ENCODE measurements at regions not wholly inside any gene's neighbourhood (a gene's known extent, or its start where the extent isn't known, plus 50 kb on each side); places are given as distances from the start of the nearest gene placed in this dataset.
A peak's percentile ranks its signal among the peaks of the same experiment; 100 is the strongest.
"Not testable (repeated sequence)": the region's sequence is repeated elsewhere in the genome, so short reads cannot be mapped to it uniquely, and the experiment has no call there.

DNA sequence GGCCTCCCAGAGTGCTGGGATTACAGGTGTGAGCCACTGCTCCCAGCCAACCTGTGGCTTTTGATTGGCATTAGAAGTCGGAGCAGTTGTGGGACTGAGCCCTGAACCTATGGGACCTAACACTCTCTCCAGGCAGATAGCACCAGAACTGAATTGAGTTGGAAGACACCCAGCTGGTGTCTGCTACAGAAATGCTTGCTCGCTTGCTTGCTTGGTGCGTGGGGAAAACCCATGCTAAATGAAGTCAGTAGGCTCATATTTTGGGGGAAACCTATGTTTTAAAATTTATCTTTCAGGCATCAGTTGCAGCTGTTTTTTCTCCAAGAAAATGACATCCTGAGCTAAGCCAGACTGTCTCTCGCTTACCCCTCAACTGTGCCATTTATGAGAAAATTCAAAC is 158.5 kb upstream of the RFC3 start:
- no peak for DNase-seq (ENCODE audit: low read depth in 2 of 2)

DNA sequence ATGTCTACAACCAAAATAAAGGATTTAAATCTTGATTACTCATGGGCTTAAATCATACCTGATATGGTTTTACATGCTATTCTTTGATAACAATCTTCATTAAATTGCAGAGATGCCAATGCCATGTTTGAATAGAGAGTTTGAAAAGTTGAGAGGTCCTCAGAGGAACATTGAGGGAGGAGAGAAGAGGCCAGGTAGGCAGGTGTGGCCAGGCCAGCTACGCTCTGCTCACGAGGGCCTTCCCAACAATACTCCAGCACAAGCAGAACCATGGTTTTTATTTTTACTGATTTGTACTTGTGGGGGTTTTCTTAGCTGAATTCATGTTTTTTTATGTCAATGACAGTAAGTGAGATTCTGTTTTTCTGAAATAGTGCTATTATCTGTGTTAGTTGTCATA is 158.1 kb upstream of the RFC3 start:
- no peak for DNase-seq (ENCODE audit: low read depth in 2 of 2)

DNA sequence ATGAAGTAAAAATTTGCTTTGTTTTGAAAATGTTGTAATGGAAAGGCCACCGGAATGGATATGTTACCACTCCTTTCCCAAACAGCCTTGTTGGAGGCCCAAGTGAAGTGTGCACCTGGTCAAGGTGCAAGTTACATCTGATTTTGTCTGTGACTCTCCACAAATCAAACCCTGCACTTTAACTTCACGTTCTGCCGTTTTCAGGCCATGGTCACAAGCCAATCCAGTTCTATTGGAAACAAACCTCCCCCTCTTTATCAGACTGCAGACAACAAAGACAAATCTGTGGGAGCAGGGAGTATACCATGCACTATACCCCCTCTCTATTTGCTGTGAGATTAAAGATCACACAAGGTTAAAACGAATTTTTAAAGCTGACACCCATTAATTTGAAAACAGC is 155.6 kb upstream of the RFC3 start:
- no peak for DNase-seq (ENCODE audit: low read depth in 2 of 2)

DNA sequence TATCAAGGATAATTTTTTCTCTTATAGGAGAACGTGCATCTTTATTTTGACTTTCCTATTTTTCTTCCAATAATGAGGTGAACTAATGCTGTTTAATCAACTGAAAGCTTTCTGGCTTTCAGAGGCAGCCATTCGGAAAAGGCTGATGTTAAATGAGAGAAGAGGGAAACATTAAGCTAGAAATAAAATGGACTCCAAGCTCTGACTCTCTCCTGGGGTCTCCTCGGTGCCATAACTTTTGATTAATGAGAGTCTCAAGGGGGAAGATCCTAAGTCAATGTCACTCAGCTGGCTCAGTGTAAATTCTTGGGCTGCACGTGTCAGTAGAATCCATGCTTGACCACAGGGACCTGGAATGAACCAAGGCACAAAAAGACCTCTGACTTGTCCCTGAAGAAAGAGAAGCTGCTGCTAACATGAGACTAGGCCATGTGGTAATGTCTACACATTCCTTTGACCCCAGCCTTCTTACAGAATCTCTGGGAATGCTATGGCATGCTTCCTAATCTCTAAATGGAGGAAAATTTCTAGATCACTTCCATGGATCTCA is 152.2 kb upstream of the RFC3 start:
- no peak for DNase-seq (ENCODE audit: low read depth in 2 of 2)

DNA sequence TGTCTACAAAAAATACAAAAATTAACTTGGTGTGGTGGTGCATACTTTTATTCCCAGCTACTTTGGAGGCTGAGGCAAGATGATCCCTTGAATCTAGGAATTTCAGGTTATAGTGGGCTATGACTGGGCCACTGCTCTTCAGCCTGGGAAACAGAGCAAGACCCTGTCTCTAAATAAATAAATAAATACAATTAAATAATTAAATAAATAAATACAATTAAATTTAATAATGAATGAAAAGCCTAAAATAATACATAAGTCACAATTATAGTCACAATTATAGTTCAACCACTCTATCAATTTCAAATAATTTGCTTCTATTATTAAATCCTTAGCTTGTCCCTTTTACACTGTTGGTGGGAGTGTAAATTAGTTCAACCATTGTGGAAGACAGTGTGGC is 146.4 kb upstream of the RFC3 start:
- DNase-seq (ENCODE audit: low read depth in 2 of 2), result no peak

DNA sequence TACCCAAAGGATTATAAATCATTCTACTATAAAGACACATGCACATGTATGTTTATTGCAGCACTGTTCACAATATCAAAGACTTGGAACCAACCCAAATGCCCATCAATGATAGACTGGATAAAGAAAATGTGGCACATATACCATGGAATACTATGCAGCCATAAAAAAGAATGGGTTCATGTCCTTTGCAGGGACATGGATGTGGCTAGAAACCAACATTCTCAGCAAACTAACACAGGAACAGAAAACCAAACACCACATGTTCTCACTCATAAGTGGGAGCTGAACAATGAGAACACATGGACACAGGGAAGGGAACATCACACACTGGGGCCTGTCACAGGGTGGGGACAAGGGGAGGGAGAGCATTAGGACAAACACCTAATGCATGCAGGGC is 145.9 kb upstream of the RFC3 start:
- not testable (repeated sequence) for DNase-seq (ENCODE audit: low read depth in 2 of 2)

DNA sequence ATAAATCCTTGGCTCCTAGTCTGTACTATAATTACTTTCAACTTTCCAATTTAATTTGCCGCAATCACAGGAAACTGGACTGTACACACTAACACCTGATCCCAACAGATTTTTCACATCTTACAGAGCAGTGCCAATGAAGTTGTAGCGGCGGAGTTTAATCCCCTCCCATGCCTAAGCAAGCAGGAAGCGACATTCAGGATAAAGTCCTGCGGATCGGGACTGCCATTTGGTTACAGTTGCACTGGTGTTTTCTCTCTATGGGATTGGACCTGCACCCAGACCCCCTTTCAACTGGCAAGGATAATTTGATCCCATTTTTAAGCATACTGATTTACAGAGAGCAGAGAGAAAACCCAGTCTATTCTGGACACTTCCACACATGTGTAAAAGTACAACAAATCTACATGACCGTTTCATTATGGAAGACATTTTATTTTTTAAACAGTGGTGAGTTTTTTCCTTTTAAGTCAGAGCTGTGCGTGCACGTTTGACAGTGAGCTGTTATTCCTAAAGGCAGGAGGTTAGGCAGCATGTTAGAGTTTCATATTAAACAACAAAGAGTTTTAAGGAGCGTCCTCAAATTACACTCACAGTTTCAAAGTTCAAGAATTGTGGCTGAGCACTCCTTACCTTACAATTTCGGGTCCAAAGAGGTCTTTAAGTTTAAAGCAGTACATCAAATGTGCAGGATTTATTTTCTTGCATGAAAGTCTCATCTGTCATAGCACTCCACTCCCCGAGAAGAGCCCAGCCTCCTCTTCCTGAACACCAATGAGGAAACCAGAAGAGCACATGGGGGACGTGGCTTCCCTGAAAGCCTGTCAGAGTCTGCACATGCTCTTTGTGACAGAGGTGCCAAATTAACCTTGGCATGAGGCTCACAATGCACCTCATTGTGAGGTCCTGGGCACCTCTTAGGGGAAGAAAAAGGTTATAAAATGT is 141.6 kb upstream of the RFC3 start:
- peak in 1 of 2 donors; percentile 6 for DNase-seq (ENCODE audit: low read depth in 2 of 2)

DNA sequence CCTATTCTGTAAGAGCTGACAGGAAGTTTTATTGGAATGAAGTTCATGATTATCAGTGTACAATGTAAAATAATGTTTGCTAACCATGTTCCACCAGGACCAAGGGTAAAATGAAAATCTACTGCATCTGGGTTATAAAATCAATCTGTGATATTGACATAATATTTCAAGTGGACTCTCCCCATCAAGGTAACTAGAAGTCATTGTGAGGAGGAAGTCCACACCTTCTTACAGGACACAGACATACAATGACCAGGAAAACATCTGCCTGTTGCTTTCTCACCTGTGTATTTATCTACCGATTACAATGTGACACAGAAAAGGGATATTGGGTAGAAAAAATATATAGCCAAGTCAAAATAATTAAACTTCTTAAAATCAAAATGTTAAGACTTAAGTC is 140.7 kb upstream of the RFC3 start:
- DNase-seq (ENCODE audit: low read depth in 2 of 2), result no peak

DNA sequence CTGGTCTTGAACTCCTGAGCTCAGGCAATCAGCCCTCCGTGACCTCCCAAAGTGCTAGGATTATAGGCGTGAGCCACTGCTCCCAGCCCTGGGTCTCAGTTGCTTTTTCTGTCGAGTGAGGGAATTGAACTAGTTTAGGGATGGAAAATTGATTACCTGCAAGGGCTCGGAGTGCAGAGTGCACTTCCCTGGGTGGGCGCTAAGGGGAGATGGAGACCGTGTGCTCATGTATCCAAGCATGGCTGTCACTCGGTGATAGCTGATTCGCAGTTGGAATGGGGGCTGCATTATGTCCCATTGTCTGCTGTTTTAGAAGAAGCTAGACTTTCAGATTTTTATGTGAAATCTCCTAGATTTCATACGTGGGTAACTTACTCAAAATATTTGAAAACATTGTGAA is 139.9 kb upstream of the RFC3 start:
- DNase-seq (ENCODE audit: low read depth in 2 of 2), result no peak

DNA sequence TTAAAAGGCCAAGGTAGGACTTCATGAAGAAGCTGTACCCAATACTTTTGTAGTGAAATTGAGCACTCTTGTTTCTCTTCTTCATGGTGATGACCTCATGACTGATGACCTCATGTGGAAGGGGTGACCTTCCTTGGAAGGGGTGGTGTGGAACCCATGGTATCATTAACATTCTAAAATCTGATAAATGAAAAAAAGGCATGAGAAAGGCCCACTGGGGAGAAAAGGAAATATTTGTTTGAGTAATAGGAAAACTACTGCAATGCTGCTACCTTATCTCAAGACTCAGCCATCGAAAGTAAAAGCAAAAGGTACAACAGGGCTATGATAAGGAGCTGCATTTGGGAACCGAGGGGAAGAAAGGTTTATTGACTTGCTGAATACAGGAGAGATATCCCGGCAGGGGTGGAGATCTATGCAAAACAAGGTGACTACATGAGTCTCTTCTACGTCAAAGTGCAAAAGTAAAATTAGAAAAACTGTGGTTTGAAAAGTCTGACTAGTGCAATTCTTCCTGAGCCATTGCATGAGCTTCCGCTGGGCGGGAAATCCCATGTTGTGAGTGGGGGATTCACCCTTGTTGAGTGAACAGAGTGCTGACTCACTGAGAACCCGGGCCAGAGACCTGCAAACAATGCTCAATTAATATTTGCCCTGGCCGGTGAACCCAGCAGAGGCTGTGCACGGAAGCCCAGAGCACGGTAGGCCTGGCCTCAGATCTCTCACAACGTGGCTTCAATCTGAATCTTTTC is 138.9 kb upstream of the RFC3 start:
- DNase-seq (ENCODE audit: low read depth in 2 of 2), result peak; percentile 74 to 75

DNA sequence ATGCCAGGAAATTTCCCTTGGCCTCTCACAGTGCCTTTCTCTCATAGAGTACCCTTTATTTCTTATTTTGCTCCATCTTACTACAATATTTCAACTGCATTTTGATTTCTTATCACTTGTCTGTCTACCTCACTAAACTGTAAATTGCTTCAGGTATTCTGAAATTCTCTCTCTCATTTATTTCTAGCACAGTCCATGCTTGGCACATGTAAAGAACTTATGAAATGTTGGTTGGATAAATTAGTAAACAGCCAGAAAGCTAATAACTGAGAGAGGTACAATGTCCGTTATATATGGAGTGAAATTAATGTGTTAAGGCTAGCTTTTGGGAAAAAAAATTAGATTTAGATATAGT is 138.3 kb upstream of the RFC3 start:
- no peak for DNase-seq (ENCODE audit: low read depth in 2 of 2)

DNA sequence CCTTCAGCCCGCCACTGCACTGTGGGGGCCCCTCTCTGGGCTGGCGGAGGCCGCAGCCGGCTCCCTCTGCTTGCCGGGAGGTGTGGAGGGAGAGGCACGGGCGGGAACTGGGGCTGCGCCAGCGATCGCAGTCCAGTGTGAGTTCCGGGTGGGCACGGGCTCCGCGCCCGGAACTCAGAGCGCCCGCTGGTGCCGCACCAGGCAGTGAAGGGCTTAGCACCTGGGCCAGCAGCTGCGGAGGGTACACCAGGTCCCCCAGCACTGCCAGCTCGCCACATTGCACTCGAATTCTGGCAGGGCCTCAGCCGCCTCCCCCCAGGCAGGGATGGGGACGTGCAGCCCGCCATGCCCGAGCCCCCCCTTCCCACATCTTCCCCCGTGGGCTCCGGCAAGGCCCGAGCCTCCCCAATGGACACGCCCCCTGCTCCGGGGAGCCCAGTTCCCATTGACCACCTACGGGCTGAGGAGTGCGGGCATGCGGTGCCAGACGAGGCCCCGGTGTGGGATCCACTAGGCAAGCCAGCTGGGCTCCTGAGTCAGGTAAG is 135.9 kb upstream of the RFC3 start:
- DNase-seq (ENCODE audit: low read depth in 2 of 2), result no peak

DNA sequence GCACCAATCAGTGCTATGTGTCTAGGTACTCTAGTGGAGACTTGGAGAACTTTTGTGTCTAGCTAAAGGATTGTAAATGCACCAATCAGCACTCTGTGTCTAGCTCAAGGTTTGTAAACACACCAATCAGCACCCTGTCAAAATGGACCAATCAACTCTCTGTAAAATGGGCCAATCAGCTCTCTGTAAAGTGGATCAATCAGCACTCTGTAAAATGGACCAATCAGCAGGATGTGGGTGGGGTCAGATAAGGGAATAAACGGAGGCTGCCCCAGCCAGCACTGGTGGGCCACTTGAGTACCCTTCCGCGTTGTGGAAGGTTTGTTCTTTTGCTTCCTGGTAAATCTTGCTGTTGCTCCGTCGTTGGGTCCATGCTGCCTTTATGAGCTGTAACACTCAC is 135.3 kb upstream of the RFC3 start:
- not testable (repeated sequence) for DNase-seq (ENCODE audit: low read depth in 2 of 2)

DNA sequence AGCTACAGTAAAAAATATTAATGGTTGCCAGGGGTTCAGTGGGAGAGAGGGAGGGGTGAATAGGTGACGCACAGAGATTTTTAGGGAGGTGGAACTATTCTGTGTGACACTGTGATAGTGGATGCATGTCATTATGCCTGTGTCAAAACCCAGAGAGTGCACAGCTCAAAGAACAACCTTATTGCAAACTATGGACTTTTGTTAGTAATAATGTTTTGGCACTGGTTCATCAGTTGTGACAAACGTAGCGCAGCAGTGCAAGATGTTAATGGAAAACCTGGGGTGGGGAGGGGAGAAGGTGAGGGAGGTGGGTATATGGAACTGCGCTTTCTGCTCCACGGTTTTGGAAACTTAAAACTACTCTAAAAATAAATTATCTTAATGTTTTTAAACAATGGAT is 134.6 kb upstream of the RFC3 start:
- DNase-seq (ENCODE audit: low read depth in 2 of 2), result no peak

DNA sequence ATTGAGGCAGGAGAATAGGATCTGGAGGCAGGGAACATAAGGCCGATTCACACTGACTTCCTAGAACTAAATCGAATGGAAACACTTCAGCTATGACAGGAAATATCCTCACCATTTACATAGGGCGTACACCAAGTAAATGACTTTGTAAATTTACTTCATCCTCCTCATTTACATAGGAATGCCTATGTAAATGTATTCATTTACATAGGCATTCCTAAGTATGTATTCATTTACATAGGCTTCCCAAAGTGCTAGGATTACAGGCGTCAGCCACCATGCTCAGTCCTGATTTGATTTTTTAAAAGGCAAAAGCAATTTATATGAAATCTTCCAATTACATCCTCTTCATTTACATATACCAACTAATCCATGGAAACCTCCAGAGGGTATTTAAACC is 133.1 kb upstream of the RFC3 start:
- DNase-seq (ENCODE audit: low read depth in 2 of 2), result no peak

DNA sequence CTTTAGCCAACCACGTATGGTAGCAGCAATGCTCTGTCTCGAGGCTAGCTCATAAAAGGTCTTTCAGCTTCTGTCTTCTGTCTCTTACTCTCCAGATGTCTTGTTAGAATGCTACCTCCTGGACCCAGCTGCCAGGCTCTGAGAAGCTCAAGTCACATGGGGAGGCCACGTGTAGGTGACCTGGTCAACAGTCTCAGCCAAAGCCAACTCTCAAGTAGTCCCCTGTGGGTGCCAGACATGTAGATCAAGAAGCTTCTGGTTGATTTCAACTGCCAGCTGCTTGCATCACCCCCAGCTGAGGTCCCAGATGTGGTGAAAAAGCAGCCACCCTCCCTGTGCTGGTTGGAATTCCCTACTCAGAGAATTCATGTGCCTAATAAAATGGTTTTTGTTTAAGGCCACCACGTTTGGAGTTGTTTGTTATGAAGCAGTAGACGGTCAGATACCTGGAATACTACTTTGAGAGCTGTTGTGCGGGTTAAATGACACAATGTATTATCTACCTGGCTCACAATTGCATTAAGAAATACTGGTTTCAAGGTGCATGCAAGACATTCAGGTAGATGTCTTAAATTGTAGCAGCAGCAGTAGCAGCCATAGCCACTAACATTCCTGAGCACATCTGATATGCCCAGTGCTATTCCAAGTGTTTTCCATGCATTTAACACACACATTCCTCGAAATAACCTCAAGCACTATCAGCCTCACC is 131.0 kb upstream of the RFC3 start:
- DNase-seq (ENCODE audit: low read depth in 2 of 2), result no peak

DNA sequence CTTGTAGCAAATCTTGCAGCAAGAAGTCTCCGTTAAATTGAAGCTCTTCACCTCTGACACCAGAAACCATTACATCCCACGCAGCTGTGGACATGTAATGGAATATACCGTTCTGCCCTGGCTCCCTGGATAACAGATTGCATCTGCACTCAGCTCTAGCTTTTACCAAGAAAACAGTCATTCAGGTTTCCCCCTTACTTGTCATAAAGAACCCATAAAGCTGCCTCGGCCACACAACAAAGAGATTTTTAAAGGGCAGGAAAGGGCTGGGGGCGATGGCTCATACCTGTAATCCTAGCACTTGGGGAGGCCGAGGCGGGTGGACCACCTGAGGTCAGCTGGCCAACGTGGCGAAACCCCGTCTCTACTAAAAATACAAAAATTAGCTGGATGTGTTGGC is 127.6 kb upstream of the RFC3 start:
- no peak for DNase-seq (ENCODE audit: low read depth in 2 of 2)

DNA sequence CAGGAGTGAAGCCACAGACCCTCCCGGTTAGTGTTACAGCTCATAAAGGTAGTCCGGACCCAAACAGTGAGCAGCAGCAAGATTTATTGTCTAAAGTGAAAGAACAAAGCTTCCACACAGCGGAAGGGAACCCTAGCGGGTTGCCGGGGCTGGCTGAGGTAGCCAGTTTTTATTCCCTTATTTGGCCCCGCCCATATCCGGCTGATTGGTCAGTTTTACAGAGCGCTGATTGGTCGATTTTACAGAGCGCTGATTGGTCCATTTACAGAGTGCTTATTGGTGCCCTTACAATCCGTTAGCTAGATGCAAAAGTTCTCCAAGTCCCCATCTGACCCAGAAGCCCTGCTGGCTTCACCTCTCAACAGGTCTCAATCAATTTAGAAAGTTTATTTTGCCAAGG is 126.0 kb upstream of the RFC3 start:
- no peak for DNase-seq (ENCODE audit: low read depth in 2 of 2)

DNA sequence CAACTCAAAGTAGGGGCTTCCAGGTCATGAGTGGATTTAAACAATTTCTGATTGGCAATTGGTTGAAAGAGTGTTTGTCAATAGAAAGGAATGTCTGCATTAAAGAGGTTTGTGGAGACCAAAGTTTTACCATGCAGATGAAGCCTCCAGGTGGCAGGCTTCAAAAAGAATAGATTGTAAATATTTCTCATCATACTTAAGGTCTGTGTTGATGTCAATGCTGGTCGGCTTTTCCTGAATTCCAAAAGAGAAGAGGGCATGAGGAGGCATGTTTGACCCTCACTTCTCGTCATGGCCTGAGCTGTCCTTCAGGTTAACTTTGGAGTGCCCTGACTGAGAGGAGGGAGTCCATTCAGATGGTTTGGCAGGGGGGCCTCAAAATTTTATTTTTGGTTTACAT is 125.4 kb upstream of the RFC3 start:
- no peak for DNase-seq (ENCODE audit: low read depth in 2 of 2)

DNA sequence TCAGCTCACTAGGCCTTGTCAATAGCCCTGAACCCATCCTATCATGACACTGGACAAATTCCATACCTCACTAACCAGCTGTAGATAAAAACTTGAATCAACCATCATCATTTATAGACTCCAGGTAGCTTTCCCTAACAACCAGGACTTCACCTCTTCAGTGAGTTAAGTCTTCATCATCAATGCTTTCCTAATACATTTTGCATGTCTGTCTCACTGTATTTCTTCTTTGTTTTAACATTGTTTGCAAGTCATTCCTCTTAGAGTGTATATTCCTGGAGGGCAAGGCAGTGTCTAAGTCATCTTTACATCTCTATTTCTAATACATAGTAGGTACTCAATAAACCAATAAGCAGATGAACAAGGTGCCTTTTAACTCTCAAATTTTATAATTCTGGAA is 123.4 kb upstream of the RFC3 start:
- no peak for DNase-seq (ENCODE audit: low read depth in 2 of 2)

DNA sequence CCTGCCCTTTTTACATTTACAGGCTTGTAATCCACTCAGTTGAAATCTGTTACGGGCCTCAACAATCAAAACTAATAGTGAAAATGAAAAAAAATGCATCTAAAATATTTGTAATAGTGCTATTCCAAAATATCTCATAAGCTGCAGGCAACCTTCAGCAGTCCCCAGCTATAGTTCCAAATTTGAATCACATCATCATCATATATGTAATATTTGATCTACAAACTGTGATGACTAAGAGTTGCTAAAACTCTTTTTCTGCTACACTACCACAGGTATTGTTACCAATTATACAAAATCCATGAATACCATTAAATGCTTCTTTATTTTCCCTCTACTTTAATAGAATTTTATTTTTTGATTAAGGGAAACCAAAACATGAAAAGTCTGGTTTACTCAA is 121.4 kb upstream of the RFC3 start:
- DNase-seq (ENCODE audit: low read depth in 2 of 2), result no peak

DNA sequence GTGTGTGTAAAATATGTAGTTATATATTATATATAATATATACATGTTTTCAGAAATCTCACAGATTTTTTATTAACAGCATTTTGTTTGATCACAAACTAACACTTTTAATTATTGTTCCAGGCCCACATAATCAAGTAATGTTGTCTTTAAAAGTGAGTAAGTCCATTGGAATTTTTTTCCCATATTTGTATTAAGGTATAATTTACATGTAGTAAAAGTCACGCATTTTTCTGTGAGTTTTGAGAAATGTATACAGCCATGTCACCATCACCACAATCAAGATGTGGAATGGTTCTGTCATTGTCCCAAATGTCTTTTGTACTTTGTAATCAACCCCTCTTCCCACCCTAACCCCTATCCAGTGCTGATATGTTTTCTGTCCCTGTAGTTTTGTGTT is 120.0 kb upstream of the RFC3 start:
- DNase-seq (ENCODE audit: low read depth in 2 of 2), result no peak
